NT2/D1 (cell line): ENCODE measurements at regions not wholly inside any gene's neighbourhood (a gene's known extent, or its start where the extent isn't known, plus 50 kb on each side); places are given as distances from the start of the nearest gene placed in this dataset.

Experiments used
- SUZ12 ChIP-seq: IDR thresholded peaks from 2 replicates; pipeline ENCODE4 v1.6.1; 2011; ENCODE audit not compliant: insufficient read length, insufficient read depth; ENCODE audit errors: extremely low read depth
- YY1 ChIP-seq: IDR thresholded peaks from 2 replicates; pipeline ENCODE4 v1.6.1; 2011; ENCODE audit not compliant: insufficient read length, insufficient read depth
- ZNF274 ChIP-seq: IDR thresholded peaks from 2 replicates; pipeline ENCODE4 v1.6.1; 2011; ENCODE audit warnings: mild to moderate bottlenecking, low read depth, low read length

- TF ChIP-seq SUZ12 (no peak), ZNF274 (no peak), YY1 (no peak)
Observed at GRCh38 chr11:120060512-120060911, 77.4 kb downstream of the TRIM29 start.
